Occipital lobe (tissue), 1 donor: ENCODE measurements at regions not wholly inside any gene's neighbourhood (a gene's known extent, or its start where the extent isn't known, plus 50 kb on each side); places are given as distances from the start of the nearest gene placed in this dataset.

Source experiments
- DNase-seq: peaks from one replicate; lab custom pipeline; 2025; lab: John Stamatoyannopoulos, UW

DNA sequence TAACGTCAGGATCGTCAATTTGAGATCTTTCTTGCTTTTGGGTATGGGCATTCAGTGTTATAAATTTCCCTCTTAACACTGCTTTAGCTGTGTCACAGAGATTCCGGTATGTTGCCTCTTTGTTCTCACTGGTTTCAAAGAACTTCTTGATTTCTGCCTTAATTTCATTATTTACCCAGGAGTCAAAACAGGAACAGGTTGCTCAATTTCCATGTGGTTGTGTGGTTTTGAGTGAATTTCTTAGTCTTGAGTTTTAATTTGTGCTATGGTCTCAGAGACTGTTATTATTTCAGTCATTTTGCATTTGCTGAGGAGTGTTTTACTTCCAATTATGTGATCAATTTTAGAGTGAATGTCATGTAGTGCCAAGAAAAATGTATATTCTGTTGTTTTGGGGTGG is 153.1 kb downstream of the PCDH17 start:
- DNase-seq: no peak

DNA sequence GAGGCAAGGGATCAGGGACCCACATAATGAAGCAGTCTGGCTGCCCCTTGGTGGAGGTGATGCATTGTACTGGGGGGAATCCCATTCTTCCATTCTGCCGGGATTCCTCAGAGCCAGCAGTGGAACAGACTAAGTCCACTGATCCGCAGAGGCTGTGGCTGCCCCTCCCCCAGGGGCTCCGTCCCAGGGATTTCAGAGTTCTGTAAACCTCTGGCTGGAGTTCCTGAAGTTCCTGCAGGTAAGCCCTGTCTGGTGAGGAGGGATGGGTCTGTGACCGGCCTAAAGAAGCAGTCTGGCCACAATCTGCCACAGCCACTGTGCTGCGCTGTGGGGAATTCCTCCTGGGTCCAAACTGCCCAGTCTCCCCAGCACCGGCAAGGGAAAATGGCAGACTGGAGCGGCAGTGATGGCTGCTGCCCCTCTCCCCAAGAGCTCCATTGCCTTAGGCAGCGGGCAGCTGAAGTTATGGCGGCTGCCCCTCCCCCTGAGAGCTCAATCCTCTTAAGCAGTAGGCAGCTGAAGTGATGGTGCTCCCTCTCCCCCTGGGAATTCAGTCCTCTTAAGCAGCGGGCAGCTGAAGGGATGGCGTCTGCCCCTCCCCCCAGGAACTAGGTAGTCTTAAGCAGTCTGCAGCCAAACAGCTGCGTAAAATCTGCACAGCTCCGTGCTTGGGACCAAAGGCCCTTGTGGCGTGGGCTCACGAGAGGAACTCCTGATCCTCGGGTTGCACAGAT is 155.7 kb downstream of the PCDH17 start:
- DNase-seq: no peak

DNA sequence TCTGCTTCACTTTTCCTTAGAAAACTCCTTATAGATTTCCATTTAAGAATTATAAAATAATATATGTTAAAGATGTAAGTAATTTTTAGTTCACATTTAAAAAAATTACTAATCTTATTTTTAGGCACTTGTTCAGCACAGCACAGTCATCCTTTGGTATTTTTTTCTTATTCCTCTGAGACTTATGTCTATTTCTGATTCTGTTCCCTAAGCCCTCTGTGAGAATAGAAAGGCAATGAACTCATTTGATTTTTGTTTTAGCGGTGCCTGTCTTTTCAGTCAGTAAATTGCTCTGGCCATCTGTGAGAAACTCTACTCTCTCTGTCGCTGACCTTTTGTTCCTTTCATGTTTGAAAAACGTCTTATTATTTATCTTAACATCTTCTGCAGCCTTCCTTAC is 168.1 kb downstream of the PCDH17 start:
- DNase-seq: no peak

DNA sequence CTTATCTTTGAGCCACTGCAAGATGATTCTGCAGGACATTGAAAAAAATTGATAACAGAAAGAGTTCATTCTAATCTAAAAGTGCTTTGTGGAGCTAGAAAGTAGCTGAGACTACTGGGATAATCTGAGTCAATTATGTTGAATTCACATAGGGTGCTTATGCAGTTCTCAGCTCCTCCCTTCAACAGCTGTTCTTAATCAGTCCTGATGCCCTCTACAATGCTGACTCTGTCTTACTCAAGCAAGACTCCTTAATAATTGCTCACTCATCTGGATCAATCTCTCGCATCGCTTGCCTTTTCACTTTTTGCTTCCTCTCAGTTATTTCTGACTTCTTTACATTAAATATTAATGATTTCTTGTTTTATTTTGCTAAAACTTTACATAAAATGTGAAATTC is 182.1 kb downstream of the PCDH17 start:
- no peak for DNase-seq

DNA sequence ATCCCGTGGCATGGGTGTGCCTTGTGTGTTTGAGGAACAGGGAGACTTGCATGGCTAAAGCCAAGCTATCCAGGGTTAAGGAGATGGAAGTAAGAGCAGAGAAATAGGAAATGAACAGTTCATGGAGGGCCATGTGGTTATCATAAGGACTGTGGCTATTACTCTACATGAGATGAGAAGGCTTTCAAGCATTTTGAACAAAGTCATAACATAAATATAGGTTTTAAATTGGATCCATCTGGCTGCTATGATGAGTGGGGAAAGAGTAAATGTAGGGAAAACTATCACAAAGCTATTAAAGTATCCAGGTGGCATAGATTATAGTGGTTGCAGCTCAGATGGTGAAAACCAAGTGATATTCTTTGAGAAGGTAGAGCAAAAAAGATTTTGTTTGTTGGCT is 184.1 kb downstream of the PCDH17 start:
- no peak for DNase-seq

DNA sequence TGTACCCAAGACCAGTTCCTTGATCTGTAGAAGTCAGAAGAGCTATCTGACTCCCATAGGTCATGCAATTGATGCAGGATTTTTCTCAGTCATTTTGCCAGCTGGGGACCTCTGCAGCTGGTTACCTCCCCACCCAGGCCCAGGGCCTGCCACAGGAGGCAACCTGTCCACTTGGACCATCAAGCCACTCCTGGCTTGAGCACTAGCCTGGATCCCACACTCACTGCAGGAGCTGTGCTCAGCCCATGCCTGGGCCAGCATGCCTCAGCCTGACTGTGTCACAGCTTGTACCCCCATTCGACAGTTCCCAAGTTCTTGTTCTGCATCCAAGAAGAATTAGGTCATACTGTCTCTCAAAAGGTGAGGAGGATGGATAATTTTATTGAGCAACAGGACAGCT is 189.4 kb downstream of the PCDH17 start:
- no peak for DNase-seq

DNA sequence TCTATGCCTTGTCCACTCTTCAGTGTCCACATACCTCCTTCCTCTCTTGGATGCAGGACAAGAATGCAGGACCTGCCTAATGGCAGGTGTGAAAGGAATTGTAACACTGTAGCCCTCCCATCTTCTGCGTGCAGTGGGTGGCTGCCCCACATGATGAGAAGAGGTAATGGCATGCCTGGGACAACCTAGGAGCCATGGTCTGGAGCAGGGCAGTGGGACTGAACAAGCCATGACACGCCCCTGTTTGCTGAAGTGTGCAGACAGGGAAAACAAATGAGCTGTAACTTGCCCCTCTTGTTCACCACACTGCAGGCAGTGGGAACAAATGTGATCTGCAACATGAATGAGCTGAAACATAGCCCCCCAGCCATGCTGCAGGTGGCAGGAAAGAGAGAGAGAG is 192.2 kb downstream of the PCDH17 start:
- DNase-seq: no peak

DNA sequence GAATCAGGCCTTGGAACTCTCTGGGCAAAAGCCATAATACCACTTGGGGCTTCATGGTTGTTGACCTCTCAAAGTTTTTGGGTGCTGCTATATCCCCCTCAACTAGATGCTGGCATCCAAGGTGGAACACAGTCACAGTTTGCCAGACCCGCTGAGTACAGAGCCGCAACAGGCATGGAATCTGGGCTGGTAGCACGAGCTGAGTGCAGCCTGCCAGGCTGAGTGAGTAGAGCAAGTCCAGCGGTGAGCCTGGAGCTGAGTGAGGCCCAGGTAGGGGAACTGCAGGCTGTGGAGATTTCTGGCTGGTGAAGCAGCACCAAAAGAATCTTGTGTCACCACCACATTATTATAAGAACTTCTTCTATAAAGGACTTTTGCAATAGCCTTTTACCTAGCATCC is 192.6 kb downstream of the PCDH17 start:
- no peak for DNase-seq

DNA sequence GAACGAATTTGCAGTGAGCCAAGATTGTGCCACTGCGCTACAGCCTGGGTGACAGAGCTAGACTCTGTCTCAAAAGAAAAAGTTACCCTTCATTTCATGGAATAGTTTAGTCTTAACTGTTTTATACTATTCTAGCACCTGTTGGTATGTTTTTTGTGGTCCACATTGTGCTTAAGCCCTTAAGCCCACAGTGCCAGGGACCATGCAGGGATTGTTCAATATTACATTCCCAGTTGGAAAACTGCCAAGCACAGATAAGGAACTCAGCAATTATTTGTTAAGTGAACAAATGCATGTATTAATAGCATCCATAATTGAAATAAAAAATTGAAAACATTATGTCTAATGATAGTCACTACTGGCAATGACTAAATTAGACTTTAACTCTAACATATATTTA is 193.5 kb downstream of the PCDH17 start:
- no peak for DNase-seq

DNA sequence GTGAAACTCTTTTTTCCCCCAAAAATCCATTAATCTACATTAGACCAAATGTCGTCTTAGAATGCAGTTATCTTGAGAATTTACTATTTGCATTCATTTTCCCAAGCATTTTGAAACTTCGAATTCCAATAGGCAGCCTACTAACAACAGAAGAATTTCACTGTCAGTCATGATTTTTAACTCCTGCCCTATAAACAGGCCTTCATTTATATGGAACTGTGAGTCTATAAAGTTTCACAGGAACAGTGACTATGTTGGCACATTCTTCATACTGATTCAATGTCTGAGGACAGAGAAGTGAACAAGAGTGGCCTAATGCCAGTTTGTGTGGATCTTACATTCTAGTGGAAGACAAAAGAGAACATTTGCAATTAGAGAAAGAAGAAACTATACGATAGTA is 198.0 kb downstream of the PCDH17 start:
- DNase-seq: no peak

DNA sequence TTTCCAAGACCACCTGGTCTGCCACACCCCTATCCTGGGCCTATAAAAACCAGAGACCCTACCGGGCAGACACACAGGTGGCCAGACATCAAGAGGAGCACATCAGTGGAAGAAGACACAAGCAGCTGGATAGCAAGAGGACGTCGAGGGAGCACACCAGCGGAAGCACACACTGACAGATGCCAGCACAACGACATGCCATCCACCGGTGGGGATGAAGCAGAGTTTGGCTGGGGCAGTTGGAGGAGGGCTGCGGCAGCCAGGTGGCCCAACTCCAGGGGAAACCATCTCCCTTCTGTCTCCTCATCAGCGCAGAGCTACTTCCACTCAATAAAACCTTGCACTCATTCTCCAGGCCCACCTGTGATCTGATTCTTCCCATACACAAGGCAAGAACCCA is 200.6 kb downstream of the PCDH17 start:
- no peak for DNase-seq

DNA sequence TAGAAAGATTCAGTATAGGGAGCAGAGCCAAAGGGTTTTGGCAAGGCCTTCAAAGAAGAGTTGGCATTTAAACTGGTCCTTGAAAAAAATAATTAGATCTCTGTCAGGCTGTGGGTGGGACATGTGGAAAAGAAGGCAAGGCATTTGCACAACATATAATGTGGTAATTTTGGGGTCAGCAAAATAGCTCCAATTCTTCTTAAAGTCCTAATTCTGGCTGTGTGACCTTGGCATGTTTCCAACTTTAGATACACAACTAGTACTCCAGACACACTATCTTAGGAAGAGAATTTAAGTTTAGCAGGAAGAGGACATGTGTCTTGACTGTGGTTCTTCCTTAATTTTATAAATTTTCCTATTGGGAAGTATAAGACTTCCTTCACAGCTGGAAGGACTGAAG is 206.3 kb downstream of the PCDH17 start:
- DNase-seq: no peak

DNA sequence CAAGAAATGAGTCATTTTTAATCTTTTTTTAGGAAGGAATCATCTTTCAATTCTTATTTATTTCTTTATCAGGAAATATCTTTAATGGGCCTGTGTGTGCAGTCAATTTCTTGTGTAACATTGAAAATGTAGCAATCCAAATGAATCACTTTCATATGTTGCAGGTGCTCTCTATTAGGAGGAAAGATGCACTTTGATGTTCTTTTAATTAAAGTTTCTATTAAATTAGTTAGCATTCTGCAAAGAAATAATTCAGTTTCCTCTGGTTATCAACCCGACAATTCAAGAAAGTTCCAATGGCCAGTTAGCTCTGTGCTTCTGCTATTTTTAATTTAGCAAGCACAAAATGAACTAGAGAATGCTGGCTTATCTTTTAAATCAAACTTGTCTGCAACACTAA is 212.0 kb downstream of the PCDH17 start:
- no peak for DNase-seq

DNA sequence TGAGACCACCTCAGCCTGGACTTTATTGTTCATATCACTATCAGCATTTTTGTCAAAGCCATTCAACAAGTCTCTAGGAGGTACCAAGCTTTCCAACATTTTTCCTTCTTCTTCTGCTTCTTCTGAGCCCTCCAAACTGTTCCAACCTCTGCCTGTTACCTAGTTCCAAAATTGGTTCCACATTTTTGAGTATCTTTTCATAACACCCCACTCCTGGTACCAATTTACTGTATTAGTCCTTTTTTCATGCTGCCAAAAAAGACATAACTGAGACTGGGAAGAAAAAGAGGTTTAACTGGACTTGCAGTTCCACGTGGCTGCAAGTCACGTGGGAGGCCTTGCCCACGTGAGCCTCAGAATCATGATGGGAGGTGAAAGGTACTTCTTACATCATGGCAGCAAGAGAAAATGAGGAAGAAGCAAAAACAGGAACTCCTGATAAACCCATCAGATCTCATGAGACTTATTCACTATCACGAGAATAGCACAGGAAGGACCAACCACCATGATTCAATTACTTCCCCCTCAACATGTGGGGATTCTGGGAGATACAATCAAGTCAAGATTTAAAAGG is 215.1 kb downstream of the PCDH17 start:
- DNase-seq: no peak

DNA sequence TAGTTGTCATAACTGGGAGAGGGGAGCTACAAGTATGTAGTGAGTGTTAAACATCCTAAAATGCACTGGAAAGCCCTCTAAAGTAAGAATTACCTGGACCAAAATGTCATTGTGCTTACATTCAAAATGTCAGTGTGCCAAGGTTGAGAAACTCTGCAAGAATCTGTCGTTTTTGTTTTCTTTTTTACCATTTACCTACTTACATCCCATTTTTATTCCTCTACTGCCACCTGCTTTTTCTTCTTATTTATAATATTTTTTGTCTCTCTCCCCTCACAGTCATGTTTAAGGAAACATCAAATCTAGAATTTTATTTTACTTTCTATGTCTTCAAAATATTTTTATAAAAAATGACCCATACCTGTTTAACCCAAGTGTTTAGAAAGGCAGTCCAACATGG is 226.4 kb downstream of the PCDH17 start:
- no peak for DNase-seq

DNA sequence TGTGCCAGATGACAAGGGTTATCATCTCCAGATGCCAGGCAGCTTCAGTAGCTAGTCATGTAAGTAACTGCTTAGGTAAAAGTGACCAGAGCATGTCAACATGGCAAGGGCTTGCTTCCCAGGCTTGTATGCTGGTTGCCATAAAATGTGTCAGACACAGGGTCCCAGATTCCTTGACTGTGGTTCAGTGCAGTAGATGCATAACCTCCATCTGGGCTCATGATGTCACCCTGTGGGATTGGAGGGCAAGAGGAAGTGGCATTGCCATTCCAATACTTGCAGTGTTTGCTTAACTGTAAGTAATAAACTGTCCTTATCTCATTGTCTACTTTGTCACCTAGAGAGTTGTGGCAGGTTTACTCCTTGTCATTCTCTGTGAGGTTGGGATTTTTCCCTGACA is 226.8 kb downstream of the PCDH17 start:
- no peak for DNase-seq

DNA sequence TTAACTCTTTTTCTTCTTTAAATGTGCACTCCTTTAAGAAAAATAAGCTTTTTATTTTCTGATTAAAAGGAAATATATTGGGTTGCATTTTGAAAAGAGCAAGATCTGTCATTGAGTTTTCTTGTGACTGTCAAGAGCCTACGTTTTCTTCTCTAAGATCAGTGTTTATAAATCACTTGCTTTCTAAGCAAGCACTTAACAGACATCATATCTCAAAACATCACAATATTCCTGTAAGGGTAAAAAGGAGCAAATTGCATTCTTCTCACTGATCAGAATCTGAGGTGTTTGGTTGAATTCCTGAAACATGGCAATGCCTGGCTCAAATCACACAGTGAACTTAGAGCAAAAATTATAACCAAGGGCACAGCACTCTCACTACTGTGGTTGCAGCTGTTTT is 231.3 kb downstream of the PCDH17 start:
- no peak for DNase-seq

DNA sequence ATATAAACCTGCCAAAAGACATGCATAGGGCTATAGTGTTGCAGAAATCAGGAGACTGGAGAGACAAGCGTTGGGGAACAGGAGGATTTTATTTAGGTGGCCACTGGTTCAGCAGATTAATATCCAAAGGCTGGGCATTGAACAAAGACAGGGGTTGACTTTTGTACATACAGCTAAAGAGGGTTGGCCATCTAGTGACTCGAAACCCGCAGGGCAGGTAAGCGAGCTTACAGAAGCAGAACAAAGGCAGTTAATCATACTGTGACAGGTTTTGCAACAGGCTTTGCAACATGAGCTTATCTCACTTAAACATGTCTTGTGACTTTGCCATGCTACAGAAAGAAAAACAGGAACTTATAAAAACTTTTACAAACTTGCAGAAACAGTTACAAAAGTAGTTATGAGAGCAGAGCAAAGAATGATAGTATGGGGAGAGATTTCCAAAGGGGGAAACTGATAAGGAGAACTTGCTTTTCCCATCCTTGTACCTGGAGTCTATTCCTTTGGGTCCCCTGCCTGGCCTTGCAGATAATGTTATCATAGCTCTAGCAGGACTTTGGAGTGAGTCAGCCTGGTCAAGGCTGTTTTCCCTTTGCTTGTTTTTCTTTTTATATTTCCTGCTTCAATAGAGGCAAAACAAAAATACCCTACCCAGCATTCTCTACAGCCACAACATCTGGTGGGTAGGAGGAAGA is 234.2 kb downstream of the PCDH17 start:
- no peak for DNase-seq

DNA sequence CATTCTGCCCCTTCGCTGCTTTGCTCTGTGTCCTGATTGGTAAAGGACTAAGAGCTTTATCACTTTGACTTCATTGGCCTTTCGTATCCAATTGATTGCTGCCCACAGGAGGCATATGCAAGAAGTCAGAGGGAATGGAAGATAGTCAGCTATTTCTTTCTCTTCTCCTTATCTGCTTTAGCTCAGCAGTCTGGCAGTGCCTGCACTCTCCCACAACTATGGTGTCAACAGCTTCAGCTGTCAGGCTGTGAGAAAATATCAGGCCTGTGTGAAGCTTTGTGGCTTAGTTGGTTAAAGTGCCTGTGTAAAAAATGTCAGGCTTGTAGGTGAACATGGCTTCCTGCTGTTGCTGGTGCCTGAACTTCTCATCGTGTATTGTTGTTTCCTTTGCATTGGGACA is 243.0 kb downstream of the PCDH17 start:
- DNase-seq: no peak

DNA sequence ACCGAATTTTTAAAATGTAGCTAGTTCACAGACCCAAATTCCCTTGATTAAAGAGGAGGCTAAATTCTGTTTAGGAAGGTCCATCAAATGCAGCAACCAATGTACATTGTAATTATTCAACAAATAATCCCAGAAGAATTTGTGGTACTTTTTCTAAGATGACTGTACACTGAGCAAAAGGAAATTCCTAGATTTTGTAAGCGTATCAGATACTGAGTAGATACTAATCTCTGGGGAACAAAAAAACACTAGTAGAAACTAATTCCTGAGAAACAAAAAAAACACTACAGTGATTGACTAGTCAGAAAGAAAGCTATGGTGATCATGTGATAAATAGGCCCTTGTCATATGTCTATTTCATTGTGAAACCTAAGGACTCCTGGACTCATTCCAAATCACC is 246.1 kb downstream of the PCDH17 start:
- DNase-seq: no peak

DNA sequence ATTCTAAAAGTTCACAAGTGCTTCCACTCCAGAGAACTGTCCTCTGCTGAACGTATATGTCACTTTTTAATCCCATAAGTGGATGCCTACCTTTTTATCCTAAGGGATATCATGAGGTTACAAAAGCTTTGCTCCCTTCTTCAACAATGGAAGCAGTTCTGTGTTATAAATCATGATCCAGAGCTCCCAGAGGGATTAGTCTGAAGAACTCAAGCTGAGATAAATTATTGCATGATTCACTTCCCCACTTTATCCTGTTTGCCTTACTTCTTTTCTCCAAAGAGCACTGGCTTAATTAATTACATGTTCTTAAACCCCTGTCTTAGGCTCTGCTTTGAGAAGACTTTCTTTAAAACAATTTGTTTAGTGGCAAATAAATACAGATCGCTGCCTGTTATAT is 246.7 kb downstream of the PCDH17 start:
- DNase-seq: no peak

DNA sequence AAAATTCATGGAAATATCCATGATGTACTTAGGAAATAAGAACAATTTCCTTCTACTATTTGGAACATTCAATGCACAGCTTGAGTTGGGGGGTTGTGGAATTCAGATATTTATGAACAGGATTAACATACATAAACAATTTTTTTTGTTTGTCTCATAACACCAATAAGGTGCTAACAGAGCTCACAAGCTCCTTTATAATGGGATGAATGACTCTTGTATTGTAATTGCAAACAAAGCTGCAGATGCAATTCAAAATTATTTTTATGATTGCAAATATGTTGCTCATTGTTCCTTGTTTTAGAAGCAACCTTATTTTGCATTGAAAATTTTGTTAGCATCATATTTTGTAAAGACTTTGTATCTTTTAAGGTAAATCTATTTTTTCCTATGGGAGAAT is 265.7 kb downstream of the PCDH17 start:
- no peak for DNase-seq

DNA sequence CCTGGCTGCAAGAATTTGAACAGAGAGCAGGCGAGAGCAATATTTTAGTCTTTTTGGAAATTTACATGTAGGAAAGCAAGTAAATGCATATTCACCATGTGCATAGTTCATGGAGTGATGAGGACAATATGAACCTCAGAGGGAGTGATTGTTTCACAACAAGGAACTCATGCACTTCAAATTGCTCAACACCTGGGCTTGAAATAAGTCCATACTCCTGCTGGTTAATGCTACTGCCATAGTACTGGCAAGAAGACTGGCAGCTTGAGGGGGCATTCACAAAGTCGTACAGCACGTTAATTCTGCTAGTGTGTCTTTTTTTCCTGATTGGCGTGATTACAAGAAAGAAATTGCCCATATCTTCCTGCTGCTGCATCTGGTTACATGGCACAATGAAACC is 267.6 kb downstream of the PCDH17 start:
- DNase-seq: no peak
